ENCODE measurements at regions not wholly inside any gene's neighbourhood (a gene's known extent, or its start where the extent isn't known, plus 50 kb on each side); places are given as distances from the start of the nearest gene placed in this dataset.

- H3K4me3 ChIP-seq (ENCODE audit: low read depth, low read length, poor library complexity, severe bottlenecking) = no peak overlapping the region
- no peaks in the 10 kb centered on the region for H3K4me1 ChIP-seq (ENCODE audit: insufficient read depth, low read length, poor library complexity, severe bottlenecking)
- H3K9me2 ChIP-seq (ENCODE audit: insufficient read depth, low read length) = no peaks in the 10 kb centered on the region
- no peaks in the 10 kb centered on the region for H3K9me3 ChIP-seq (ENCODE audit: low read length)
- no peak overlapping the region for H3K4me2 ChIP-seq (ENCODE audit: low read length)
- peak; percentile 76 for DNase-seq (ENCODE audit: low spot score)
- TF ChIP-seq EZH2phosphoT487 (IDR thresholded peaks at IDR 0.05; ENCODE audit: borderline replicate concordance, low read depth, low read length) = no peak
- peak; percentile 95 for TF ChIP-seq CTCF (conservative IDR thresholded peaks at IDR 0.05; ENCODE audit: low read length)
- intact Hi-C loops (cut with micrococcal nuclease; ENCODE audit: unreplicated experiment) = loop anchor here (5.0 kb wide), 2 partner anchors 145 to 965 kb away; no protein-coding TSS in a partner anchor
- no peak overlapping the region for H3K27ac ChIP-seq (ENCODE audit: low read depth, low read length, poor library complexity, severe bottlenecking)
- H3K36me3 ChIP-seq (ENCODE audit: insufficient read depth, low read length) = no peaks in the 10 kb centered on the region
- H4K20me1 ChIP-seq (ENCODE audit: insufficient read depth, low read length) = no peaks in the 10 kb centered on the region
- no TSS peak for BruUV-seq (replicated peaks)
- no peak overlapping the region for H2AFZ ChIP-seq (ENCODE audit: low read length)
- POLR2A ChIA-PET = no interaction called here
- CTCF ChIA-PET (ENCODE audit: unreplicated experiment) = no interaction called here
- H3K79me2 ChIP-seq (ENCODE audit: insufficient read depth, low read depth, low read length) = no peaks in the 10 kb centered on the region
Observed at GRCh38 chr14:38867561-38868150, 235.4 kb downstream of the SEC23A start.

GRCh38 chr14:38866461-38866860 lies 236.6 kb downstream of the SEC23A start:
- H3K9me3 ChIP-seq (ENCODE audit: low read length) = no peaks in the 10 kb centered on the region
- H4K20me1 ChIP-seq (ENCODE audit: insufficient read depth, low read length) = no peaks in the 10 kb centered on the region
- H3K79me2 ChIP-seq (ENCODE audit: insufficient read depth, low read depth, low read length) = no peaks in the 10 kb centered on the region
- TF ChIP-seq EZH2phosphoT487 (IDR thresholded peaks at IDR 0.05; ENCODE audit: borderline replicate concordance, low read depth, low read length) (no peak), CTCF (conservative IDR thresholded peaks at IDR 0.05; ENCODE audit: low read length) (no peak)
- no peaks in the 10 kb centered on the region for H3K36me3 ChIP-seq (ENCODE audit: insufficient read depth, low read length)
- no TSS peak for BruUV-seq (replicated peaks)
- no peak overlapping the region for H3K4me2 ChIP-seq (ENCODE audit: low read length)
- no peaks in the 10 kb centered on the region for H3K9me2 ChIP-seq (ENCODE audit: insufficient read depth, low read length)
- intact Hi-C loops (cut with micrococcal nuclease; ENCODE audit: unreplicated experiment) = loop anchor here (5.0 kb wide), 2 partner anchors 144 to 964 kb away; no protein-coding TSS in a partner anchor
- no peaks in the 10 kb centered on the region for H3K4me1 ChIP-seq (ENCODE audit: insufficient read depth, low read length, poor library complexity, severe bottlenecking)
- DNase-seq (ENCODE audit: low spot score) = no peak
- no peak overlapping the region for H3K4me3 ChIP-seq (ENCODE audit: low read depth, low read length, poor library complexity, severe bottlenecking)
- 0 out of 2 replicates have a peak overlapping the region, but pooled peaks have one; percentile 38 for H2AFZ ChIP-seq (ENCODE audit: low read length)
- POLR2A ChIA-PET = interaction anchor here (1.1 kb wide), 1 partner anchor 321 kb away, joined by 3 read pairs; no protein-coding TSS in a partner anchor
- H3K27ac ChIP-seq (ENCODE audit: low read depth, low read length, poor library complexity, severe bottlenecking) = no peak overlapping the region
- CTCF ChIA-PET (ENCODE audit: unreplicated experiment) = no interaction called here

- Histone ChIP-seq H3K4me2 (ENCODE audit: low read length) (no peak overlapping the region), H3K27ac (ENCODE audit: low read depth, low read length, poor library complexity, severe bottlenecking) (no peak overlapping the region), H3K4me1 (ENCODE audit: insufficient read depth, low read length, poor library complexity, severe bottlenecking) (no peaks in the 10 kb centered on the region), H3K9me2 (ENCODE audit: insufficient read depth, low read length) (no peaks in the 10 kb centered on the region), H3K9me3 (ENCODE audit: low read length) (no peaks in the 10 kb centered on the region), H3K36me3 (ENCODE audit: insufficient read depth, low read length) (no peaks in the 10 kb centered on the region), H2AFZ (ENCODE audit: low read length) (no peak overlapping the region), H4K20me1 (ENCODE audit: insufficient read depth, low read length) (no peaks in the 10 kb centered on the region), H3K4me3 (ENCODE audit: low read depth, low read length, poor library complexity, severe bottlenecking) (no peak overlapping the region), H3K79me2 (ENCODE audit: insufficient read depth, low read depth, low read length) (no peaks in the 10 kb centered on the region)
- TF ChIP-seq EZH2phosphoT487 (IDR thresholded peaks at IDR 0.05; ENCODE audit: borderline replicate concordance, low read depth, low read length) (no peak), CTCF (conservative IDR thresholded peaks at IDR 0.05; ENCODE audit: low read length) (no peak)
- ChIA-PET CTCF (ENCODE audit: unreplicated experiment) (no interaction called here), POLR2A (no interaction called here)
- no TSS peak for BruUV-seq (replicated peaks)
- intact Hi-C loops (cut with micrococcal nuclease; ENCODE audit: unreplicated experiment) = no loop called here
- DNase-seq (ENCODE audit: low spot score) = no peak
Observed at GRCh38 chr14:38862366-38862765, 240.7 kb downstream of the SEC23A start.

Data from OCI-LY7 (cell line).